GM21390 (cell line): ENCODE measurements at regions not wholly inside any gene's neighbourhood (a gene's known extent, or its start where the extent isn't known, plus 50 kb on each side); places are given as distances from the start of the nearest gene placed in this dataset.
"Not testable (repeated sequence)": the region's sequence is repeated elsewhere in the genome, so short reads cannot be mapped to it uniquely, and the experiment has no call there.

Experiments
- ATAC-seq: cut with Tn5 transposase; IDR thresholded peaks from one replicate; pipeline ENCODE4 v1.9.1; 2021; ENCODE audit not compliant: unreplicated experiment

GRCh38 chr1:65527190-65527589, 106.7 kb downstream of the LEPR start:
- no peak for ATAC-seq

- no peak for ATAC-seq
Observed at GRCh38 chr1:65527707-65528503, 107.4 kb downstream of the LEPR start.

GRCh38 chr1:65531972-65532570, 111.6 kb downstream of the LEPR start:
- ATAC-seq: no peak

- ATAC-seq: no peak
Observed at GRCh38 chr1:65535981-65536380, 115.5 kb downstream of the LEPR start.

GRCh38 chr1:65538086-65538485, 117.6 kb downstream of the LEPR start:
- no peak for ATAC-seq

- ATAC-seq: no peak
Observed at GRCh38 chr1:65538664-65539063, 118.2 kb downstream of the LEPR start.

GRCh38 chr1:65539266-65540131, 119.0 kb downstream of the LEPR start:
- no peak for ATAC-seq

GRCh38 chr1:65541161-65541560, 120.7 kb downstream of the LEPR start:
- ATAC-seq: no peak

- no peak for ATAC-seq
Observed at GRCh38 chr1:65541865-65542264, 121.4 kb downstream of the LEPR start.

- not testable (repeated sequence) for ATAC-seq
Observed at GRCh38 chr1:65542592-65542991, 122.1 kb downstream of the LEPR start.

- not testable (repeated sequence) for ATAC-seq
Observed at GRCh38 chr1:65550306-65551010, 130.0 kb downstream of the LEPR start.

GRCh38 chr1:65552484-65552883, 132.0 kb downstream of the LEPR start:
- not testable (repeated sequence) for ATAC-seq

GRCh38 chr1:65554086-65554764, 133.8 kb downstream of the LEPR start:
- ATAC-seq: not testable (repeated sequence)

- no peak for ATAC-seq
Observed at GRCh38 chr1:65554829-65555228, 134.4 kb downstream of the LEPR start.

- no peak for ATAC-seq
Observed at GRCh38 chr1:65558215-65558614, 137.7 kb downstream of the LEPR start.

GRCh38 chr1:65564493-65564892, 144.0 kb downstream of the LEPR start:
- ATAC-seq: no peak

- no peak for ATAC-seq
Observed at GRCh38 chr1:65568285-65568684, 147.8 kb downstream of the LEPR start.

GRCh38 chr1:65572701-65573421, 152.4 kb downstream of the LEPR start:
- no peak for ATAC-seq

- no peak for ATAC-seq
Observed at GRCh38 chr1:65577278-65577677, 156.8 kb downstream of the LEPR start.

- ATAC-seq: not testable (repeated sequence)
Observed at GRCh38 chr1:65577982-65578381, 157.5 kb downstream of the LEPR start.
